Fibroblast of pulmonary artery (primary cell): ENCODE measurements at regions not wholly inside any gene's neighbourhood (a gene's known extent, or its start where the extent isn't known, plus 50 kb on each side); places are given as distances from the start of the nearest gene placed in this dataset.

Experiments used
- DNase-seq: peaks from one replicate; pipeline ENCODE4 v3.0.0-alpha.2; 2010; ENCODE audit warnings: low read depth
- H3K4me3 ChIP-seq: replicated peaks from 2 replicates; pipeline ENCODE4 v1.5.1; 2011; ENCODE audit warnings: low read depth, mild to moderate bottlenecking, control low read depth, low read length, moderate library complexity
- TF ChIP-seq, protein P1 (sequence below): IDR thresholded peaks from 2 replicates; pipeline ENCODE4 v1.5.1; 2011; ENCODE audit warnings: mild to moderate bottlenecking, control low read depth, low read length, inconsistent platforms; ENCODE audit errors: missing control alignments

DNA sequence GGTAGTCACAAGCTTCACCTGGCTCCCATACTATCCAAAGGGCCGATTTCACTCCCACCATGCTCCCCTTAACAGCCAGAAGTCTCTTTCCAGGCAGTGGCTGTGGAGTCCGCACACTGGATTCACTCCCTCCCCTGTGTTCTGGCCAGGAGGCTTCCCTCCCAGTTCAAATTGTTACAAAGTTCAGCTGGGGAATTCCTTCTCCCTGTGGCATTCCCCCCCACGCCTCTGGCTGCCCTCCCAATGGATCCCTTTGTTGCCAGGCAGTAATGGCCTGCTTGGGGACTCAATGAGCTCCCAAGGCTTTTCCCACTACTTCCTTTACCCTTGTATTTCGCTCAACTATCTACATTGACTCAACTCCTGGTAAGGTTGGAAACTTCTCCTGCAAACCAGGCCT is 1921.4 kb upstream of the PCDH20 start:
- DNase-seq: no peak
- TF ChIP-seq, protein P1, sequence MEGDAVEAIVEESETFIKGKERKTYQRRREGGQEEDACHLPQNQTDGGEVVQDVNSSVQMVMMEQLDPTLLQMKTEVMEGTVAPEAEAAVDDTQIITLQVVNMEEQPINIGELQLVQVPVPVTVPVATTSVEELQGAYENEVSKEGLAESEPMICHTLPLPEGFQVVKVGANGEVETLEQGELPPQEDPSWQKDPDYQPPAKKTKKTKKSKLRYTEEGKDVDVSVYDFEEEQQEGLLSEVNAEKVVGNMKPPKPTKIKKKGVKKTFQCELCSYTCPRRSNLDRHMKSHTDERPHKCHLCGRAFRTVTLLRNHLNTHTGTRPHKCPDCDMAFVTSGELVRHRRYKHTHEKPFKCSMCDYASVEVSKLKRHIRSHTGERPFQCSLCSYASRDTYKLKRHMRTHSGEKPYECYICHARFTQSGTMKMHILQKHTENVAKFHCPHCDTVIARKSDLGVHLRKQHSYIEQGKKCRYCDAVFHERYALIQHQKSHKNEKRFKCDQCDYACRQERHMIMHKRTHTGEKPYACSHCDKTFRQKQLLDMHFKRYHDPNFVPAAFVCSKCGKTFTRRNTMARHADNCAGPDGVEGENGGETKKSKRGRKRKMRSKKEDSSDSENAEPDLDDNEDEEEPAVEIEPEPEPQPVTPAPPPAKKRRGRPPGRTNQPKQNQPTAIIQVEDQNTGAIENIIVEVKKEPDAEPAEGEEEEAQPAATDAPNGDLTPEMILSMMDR: no peak
- H3K4me3 ChIP-seq: no peak overlapping the region

DNA sequence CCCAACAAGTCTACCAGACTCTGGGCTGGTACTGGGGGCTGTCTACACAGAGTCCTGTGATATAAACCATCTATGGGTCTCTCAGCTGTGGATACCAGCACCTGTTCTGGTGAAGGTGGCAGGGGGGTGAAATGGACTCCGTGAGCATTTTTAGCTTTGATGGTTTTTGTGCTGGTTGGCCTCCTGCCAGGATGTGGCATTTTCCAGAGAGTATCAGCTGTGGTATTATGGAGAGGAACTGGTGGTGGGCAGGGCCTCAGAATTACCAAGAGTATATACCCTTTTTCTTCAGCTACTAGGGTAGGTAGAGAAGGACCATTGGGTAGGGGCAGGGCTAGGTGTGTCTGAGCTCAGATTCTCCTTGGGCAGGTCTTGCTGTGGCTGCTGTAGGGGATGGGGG is 1920.9 kb upstream of the PCDH20 start:
- no peak for DNase-seq
- TF ChIP-seq, protein P1: no peak
- no peak overlapping the region for H3K4me3 ChIP-seq

DNA sequence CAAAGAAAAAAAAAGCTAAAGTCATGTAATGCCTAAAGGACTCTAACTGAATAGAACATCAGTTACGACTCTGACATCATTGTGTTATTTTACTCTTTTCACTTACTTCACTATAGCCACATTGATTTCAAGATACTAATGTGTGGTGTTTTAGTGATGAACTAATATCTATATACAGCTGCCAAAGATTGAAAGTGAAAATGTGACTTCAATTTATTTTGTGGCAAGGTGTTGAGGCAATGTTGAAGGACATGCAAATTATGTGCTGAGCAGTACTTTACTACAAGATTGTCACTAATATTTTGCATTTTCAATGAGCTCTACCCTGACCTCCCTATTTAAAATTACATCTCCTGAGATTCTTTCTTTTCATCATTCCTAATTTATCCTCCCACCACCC is 1911.9 kb upstream of the PCDH20 start:
- no peak overlapping the region for H3K4me3 ChIP-seq
- DNase-seq: no peak
- TF ChIP-seq, protein P1: no peak

GRCh38 chr13:63323441-63323840 is 1907.8 kb upstream of the PCDH20 start:
- H3K4me3 ChIP-seq: no peak overlapping the region
- DNase-seq: no peak
- TF ChIP-seq, protein P1: no peak

GRCh38 chr13:63311587-63311986 is 1895.9 kb upstream of the PCDH20 start:
- TF ChIP-seq, protein P1: no peak
- no peak for DNase-seq

GRCh38 chr13:63308549-63309165 is 1893.0 kb upstream of the PCDH20 start:
- no peak for DNase-seq
- TF ChIP-seq, protein P1: no peak
- no peak overlapping the region for H3K4me3 ChIP-seq

More at GRCh38 chr13:63311587-63311986, 1895.9 kb upstream of the PCDH20 start:
- no peak overlapping the region for H3K4me3 ChIP-seq

DNA sequence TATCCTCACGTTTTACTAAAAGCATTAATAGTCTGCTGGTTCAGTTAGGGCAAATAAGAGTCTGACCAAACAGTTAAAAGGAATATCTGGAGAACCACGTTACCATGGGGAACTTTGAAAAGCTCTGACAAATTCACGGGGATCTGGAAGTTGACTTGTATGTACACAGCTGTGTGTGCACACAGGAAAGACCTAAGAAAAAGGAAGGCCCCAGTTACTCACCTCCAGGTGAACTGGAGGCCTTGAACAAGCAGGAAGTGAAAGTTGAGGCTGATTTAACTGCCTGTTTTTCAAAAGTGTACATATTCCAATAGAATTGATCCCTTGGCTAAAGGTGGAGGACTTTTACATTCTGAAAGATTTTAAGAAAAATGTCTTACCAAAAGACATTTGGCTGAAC is 1891.6 kb upstream of the PCDH20 start:
- no peak overlapping the region for H3K4me3 ChIP-seq
- TF ChIP-seq, protein P1: no peak
- DNase-seq: no peak
